ENCODE measurements at regions not wholly inside any gene's neighbourhood (a gene's known extent, or its start where the extent isn't known, plus 50 kb on each side); places are given as distances from the start of the nearest gene placed in this dataset.

GRCh38 chr6:48624631-48625030 is 513.6 kb upstream of the PTCHD4 start:
- no peak for TF ChIP-seq POLR2A (IDR thresholded peaks at IDR 0.05; ENCODE audit: low read depth)
- no peak for TF ChIP-seq CTCF (IDR thresholded peaks at IDR 0.05)
- TF ChIP-seq POLR2AphosphoS5 (IDR thresholded peaks at IDR 0.05), result no peak
- no peak for TF ChIP-seq EP300 (IDR thresholded peaks at IDR 0.05)

Measured in esophagus muscularis mucosa (tissue), 4 donors.